ENCODE measurements at regions not wholly inside any gene's neighbourhood (a gene's known extent, or its start where the extent isn't known, plus 50 kb on each side); places are given as distances from the start of the nearest gene placed in this dataset.

DNA sequence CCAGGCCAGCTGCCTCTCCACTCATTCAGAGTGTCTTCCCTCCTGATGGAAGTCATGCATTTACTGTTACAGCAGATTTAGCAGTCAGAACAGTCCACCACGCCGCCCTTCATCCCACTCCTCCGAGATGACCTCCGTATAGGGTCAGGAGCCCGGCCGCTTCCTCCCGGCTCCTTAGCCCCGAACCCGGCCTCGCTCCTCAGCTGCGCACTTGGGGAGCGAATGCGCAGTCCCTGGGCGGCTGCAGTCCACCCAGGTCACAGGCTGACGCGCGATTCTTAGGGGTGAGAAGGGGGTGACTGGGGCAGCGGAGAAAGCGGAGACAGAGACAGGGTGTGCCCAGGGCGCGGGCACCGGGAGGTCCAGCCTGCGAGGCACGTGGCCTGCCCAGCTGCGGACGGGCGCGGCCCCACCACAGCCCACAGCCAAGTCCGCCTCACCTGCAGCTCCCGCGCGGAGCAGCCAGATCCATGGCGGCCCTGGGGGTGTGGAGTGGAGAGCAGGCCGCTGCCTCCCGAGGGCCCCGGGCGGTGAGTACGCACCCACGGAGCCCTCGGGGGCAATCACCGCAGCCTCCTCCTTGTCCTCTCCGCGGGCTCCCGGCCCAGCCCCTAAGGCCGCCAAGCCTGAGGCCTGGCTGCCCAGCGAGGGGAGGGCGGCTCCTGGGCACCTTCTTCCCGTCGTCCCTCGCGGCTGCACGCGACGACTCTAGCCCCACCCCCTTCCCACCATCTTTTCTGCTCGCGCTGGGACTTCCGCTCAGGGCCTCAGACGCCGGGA lies 286.6 kb downstream of the BRD1 start:
- Histone ChIP-seq H3K4me3 (no peak overlapping the region), H3K27ac (no peak overlapping the region), H3K9me3 (no peaks in the 10 kb centered on the region), H3K36me3 (no peaks in the 10 kb centered on the region), H3K4me1 (no peaks in the 10 kb centered on the region), H3K27me3 (no peaks in the 10 kb centered on the region)
- TF ChIP-seq, protein P1, sequence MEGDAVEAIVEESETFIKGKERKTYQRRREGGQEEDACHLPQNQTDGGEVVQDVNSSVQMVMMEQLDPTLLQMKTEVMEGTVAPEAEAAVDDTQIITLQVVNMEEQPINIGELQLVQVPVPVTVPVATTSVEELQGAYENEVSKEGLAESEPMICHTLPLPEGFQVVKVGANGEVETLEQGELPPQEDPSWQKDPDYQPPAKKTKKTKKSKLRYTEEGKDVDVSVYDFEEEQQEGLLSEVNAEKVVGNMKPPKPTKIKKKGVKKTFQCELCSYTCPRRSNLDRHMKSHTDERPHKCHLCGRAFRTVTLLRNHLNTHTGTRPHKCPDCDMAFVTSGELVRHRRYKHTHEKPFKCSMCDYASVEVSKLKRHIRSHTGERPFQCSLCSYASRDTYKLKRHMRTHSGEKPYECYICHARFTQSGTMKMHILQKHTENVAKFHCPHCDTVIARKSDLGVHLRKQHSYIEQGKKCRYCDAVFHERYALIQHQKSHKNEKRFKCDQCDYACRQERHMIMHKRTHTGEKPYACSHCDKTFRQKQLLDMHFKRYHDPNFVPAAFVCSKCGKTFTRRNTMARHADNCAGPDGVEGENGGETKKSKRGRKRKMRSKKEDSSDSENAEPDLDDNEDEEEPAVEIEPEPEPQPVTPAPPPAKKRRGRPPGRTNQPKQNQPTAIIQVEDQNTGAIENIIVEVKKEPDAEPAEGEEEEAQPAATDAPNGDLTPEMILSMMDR (IDR thresholded peaks at IDR 0.05), result no peak
- DNase-seq (ENCODE audit: low spot score), result no peak

DNA sequence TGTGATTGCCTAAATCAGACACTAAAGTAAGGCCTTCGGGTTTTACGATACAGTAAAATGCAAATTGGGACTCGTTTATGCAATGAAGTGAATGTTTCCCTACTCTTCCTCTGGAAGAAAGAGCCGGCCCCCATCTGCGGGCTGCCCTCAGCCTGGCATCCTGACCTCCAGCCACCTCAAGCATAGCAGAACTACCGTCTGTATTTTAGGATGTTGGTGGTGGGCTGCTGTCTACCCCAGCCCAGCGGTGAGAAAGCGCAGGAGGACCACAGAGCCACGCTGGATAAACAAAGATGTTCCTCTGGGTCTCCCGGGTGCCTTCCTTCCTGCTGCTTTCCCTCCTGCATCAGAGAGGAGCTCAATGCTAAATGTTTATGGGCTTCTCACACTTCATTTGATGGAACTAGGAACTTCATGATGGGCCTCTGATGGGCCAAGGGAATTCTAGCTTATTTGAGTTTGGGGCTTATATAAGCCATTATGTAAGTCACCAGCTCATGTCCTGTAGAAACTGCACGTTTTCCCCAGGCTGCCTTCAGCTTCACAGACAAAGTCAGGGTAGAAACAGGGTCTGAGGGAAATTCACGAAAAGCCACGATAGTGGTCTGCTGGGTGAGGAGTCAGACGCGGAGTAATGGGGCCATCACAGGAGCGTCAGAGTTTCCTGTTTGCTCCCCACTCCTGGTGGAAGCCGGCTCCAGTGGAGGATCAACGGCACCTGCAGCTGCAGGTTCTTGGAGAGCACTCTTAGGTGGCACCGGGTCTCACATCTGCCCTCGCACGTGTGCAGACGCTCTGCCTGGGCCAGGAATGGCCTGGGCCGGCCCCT lies 287.4 kb downstream of the BRD1 start:
- H3K36me3 ChIP-seq, result no peaks in the 10 kb centered on the region
- TF ChIP-seq, protein P1 (IDR thresholded peaks at IDR 0.05), result no peak
- H3K4me3 ChIP-seq, result no peak overlapping the region
- H3K27ac ChIP-seq, result no peak overlapping the region
- H3K9me3 ChIP-seq, result no peaks in the 10 kb centered on the region
- no peaks in the 10 kb centered on the region for H3K27me3 ChIP-seq
- DNase-seq (ENCODE audit: low spot score), result no peak
- no peaks in the 10 kb centered on the region for H3K4me1 ChIP-seq

DNA sequence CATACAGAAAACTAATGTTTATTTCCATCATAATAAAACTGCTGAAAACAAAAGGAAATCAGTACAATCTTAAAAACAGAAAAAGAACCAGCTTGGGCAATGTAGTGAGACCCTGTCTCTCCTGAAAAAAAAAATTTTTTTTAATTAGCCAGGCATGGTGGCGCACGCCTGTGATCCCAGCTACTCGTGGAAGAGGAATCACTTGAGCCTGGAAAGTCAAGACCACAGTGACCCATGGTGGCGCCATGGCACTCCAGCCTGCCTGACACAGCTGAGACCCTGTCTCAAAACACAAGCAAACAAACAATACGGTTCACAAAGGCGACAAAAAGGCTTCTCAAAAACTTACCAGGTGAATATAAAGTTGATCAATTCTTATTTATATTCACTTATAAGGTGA lies 289.7 kb downstream of the BRD1 start:
- no peak overlapping the region for H3K4me3 ChIP-seq
- no peak overlapping the region for H3K27ac ChIP-seq
- H3K9me3 ChIP-seq, result no peaks in the 10 kb centered on the region
- H3K4me1 ChIP-seq, result no peaks in the 10 kb centered on the region
- H3K27me3 ChIP-seq, result no peaks in the 10 kb centered on the region
- DNase-seq (ENCODE audit: low spot score), result no peak
- TF ChIP-seq, protein P1 (IDR thresholded peaks at IDR 0.05), result no peak
- no peaks in the 10 kb centered on the region for H3K36me3 ChIP-seq

DNA sequence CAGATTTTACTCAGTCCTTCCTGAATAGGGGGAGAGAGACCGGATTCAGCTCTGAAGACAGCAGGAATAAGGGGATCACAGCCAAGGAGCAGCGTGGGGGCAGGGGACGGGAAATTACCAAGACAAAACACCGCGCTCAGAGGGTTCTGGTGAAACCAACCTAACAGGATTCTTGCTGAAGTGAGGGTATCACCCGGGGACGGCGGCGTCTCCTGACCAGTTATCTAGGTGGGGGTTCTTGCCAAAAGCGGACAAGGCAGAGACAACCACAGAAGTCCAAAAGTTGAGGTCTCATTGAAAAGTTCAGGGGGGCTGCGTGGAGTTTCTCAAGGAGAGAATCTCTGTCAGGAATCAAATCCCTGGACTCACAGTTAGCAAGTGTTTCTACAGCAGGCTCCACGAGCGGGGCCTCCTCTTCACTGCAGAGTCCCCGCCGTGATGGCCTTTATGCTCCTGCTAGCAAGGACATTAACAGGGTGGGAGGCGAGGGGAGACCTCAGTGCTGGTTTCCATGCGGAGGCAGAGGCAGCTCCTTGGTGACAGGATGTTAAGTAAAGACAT lies 291.0 kb downstream of the BRD1 start:
- Histone ChIP-seq H3K4me3 (no peak overlapping the region), H3K27ac (no peak overlapping the region), H3K36me3 (no peaks in the 10 kb centered on the region), H3K27me3 (no peaks in the 10 kb centered on the region), H3K4me1 (no peaks in the 10 kb centered on the region), H3K9me3 (no peaks in the 10 kb centered on the region)
- TF ChIP-seq, protein P1 (IDR thresholded peaks at IDR 0.05), result no peak
- DNase-seq (ENCODE audit: low spot score), result no peak

DNA sequence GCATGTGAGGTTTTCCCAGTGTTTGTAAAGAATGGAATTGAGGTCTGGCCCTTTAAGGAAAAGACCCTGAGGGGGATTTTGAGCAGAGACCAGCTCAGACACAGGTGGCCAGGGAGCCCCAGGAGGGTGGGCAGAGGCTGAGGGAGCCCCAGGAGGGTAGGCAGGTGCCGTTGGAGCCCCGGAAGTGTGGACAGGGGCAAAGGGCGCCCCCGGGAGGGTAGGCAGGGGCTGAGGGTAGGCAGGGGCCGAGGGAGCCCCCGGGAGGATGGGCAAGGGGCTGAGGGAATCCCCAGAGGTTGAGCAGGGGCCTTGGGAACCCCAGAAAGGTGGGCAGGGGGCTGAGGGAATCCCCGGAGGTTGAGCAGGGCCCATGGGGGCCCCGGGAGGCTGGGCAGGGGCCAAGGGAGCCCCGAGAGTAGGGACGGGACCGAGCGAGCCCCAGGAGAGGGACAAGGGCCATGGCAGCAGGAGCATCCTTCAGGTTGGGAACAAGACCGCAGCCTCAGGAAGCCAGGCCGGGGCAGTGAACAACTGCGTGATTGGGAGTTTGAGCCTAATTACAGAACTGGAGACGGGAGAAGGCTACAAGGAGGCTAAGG lies 292.0 kb downstream of the BRD1 start:
- H3K4me1 ChIP-seq, result no peaks in the 10 kb centered on the region
- TF ChIP-seq, protein P1 (IDR thresholded peaks at IDR 0.05), result no peak

More for the DNA sequence above, 292.0 kb downstream of the BRD1 start:
- Histone ChIP-seq H3K4me3 (no peak overlapping the region), H3K36me3 (no peaks in the 10 kb centered on the region), H3K27me3 (no peaks in the 10 kb centered on the region), H3K27ac (no peak overlapping the region), H3K9me3 (no peaks in the 10 kb centered on the region)
- no peak for DNase-seq (ENCODE audit: low spot score)

Measured in right atrium auricular region (tissue), 2 donors.